ENCODE measurements at regions not wholly inside any gene's neighbourhood (a gene's known extent, or its start where the extent isn't known, plus 50 kb on each side); places are given as distances from the start of the nearest gene placed in this dataset.

DNA sequence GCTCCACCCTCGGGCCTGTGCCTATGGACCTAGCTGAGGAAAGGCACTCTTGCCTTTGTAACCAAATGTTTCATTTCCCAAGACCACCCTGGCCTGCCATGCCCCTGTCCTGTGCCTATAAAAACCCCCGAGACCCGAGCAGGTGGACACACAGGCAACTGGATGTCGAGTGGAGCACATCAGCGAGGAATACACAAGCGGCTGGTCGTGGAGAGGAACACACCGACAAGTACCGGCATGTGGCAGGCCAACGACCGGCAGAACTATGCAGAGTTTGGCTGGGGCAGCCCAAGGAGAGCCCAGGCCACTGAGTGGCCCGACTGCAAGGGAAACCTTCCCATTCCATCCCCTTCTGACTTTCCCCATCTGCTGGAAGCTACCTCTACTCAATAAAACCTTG is 1963.8 kb upstream of the CELF4 start:
- no peak for DNase-seq

DNA sequence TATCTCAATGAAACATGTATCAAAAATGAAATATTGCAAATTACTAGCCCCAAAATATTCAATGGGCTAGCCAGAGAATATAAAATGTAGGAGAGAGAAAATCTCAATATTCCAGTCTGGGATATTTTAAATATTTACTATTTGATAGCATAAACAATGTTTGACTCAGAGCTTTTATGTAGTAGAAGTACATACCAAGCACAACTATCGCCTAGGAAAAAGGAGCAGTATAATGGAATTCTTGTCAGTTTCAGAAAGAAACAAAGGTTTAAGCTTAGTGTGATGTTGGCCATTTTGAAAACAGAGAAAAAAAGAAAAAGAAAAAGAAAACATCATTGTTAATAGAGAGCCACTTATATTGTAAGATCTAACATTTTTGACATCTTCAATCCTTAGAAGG is 1961.9 kb upstream of the CELF4 start:
- no peak for DNase-seq

DNA sequence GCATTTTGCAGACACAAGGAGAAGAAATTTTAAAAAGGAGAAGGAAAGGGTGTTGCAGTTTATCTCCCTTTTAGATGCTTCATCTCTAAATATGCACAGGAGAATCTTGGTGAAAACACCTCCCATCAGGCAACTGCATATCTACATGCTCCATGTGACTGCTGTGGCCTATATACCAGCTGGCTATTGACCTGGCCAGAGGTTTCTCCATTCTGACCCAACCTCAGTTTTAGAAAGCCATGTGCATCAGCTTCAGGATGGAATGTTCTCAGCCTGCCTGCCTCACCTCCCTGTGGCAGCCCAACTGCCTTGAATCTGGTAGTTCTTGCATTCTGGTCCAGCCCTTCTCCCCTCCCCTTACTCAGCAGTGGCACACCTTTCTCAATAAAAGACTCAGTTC is 1958.8 kb upstream of the CELF4 start:
- no peak for DNase-seq

DNA sequence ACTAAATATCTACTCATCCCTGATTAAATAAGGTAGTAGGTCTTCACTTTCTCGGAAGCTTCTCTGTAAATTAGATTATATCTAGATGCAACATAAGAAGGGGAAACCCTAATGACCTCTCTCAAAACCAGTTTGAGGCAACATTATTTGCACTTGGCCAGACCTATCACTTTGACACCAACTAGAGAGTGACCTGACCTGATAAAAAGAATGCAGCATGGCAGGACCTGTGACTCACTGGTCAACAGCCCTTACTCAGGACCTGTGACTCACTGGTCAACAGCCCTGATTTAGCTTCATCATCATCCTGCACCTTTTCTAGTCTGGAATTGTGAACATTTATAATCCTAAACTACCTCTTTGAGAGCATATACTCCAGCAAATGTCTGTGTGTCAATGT is 1957.7 kb upstream of the CELF4 start:
- no peak for DNase-seq

DNA sequence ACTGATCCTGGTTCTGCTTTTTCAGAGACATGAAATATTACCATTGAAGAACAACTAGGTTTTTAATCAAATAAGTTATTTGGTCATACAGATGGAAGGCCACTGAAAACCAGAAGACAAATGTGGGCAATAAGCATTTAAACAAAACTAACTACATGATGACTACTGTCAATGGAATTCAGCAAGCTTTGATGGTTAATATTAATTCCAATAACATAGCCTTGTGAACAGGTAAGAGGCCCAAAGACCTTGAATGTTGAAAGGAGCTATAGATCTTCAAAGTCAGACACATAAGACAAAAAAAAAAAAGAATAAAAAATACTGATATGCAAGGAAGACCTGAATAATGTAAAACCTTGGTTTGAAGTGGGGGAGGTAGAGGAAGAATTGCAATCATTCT is 1955.6 kb upstream of the CELF4 start:
- DNase-seq = no peak

DNA sequence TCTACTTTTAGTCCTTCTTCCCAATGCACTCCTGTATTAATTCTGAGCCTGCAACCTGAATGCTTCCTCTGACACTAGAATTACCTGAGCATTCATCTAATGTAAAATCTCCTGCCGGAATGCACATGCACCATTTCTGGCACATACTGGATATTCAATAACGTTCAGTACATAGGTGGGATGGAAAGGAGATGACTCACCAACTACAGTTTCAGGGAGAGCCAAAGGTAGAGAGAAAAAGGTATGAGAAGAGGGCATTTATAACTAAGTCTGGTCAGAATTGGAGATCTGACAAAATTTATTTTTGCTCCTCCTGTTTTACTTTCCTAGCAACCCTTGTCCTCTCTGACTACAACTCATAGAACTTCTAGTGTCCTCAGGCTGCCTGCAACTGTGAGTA is 1954.1 kb upstream of the CELF4 start:
- no peak for DNase-seq

DNA sequence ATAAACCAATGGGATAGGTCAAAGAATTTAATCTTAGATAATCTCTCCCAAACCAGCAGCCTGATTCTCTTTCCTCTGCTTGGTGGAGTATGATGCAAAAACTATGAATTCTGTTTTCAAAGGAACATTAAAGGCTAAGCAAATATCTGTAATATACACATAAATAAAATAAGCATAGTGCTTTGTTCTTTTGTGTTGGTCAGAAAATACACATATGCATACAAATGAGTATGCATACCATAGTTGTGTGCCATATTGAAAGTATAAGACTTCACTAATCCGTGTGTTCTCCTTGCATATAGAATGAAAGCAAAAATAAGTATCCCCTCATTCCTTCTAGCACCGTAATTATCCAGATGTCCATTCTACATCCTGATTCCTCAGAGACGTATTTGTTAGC is 1949.7 kb upstream of the CELF4 start:
- no peak for DNase-seq

DNA sequence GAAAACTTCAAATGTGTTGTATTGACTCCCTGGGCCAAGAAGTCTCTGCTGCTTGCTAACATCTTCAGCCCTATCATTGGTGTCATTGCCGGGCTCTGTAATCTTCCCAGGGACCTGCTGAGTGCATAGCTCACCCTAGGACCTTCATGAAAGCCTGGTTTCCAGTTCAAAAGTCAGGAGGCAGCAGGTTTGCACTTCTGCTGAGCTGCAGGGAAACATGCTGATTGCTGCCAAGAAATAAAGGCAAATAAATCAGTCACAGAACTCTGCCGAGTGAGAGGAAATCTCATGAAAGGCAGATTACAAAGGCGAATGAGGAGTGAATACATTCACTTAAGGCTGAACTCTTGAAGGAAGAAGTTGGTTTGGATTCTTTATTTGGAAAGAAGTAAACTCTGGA is 1947.6 kb upstream of the CELF4 start:
- no peak for DNase-seq

DNA sequence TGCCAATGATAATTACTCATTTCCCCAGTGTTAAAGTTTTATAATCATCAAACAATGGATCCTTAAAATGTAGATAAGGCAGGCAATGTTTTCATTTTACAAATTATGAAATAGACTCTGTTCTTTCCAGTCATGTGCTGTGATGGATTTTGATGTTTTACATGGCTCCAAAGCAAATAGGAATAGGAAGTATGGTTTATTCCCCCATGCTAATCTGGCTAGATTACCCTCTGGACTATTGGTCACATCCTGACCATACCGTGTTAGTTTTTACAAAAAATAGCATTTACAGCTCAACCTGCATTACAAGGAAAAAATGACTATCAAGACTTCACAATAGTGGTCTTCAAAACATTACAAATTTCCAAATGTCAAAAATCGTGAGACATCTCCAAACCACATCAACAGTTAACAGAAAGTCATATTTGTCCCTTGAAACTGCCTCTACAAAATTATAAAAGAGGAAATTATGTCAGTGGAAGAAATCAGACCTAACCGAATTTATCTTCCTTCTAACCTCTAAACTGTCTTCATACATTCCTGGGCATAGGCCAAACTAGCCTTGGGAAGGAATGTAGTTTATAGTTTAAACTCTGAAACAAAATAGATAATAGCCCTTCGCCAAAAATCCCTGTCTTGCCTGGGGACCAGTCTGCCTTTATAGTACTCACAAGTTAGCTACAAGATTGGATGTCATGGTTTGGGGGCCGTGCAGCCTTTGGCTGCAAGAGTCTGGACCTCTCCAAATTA is 1941.2 kb upstream of the CELF4 start:
- DNase-seq = no peak

DNA sequence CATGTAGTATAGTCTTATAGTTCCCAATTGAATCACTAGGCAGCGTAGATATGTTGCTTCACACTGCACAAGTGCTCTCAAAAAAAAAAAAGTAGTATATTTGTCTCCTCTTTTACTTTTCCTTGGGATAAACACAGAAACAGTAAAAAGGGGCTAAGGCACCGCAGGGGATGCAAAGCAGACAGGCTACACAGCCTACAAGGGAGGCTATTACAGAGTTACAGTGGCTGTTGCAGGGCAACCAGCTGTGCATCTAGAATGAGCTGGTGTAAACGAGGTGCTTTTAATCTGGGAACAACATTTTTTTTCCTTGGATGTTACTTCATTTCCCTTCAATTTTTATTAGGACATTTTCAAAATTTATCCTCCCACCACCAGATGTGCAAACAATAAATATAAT is 1934.7 kb upstream of the CELF4 start:
- DNase-seq = no peak

DNA sequence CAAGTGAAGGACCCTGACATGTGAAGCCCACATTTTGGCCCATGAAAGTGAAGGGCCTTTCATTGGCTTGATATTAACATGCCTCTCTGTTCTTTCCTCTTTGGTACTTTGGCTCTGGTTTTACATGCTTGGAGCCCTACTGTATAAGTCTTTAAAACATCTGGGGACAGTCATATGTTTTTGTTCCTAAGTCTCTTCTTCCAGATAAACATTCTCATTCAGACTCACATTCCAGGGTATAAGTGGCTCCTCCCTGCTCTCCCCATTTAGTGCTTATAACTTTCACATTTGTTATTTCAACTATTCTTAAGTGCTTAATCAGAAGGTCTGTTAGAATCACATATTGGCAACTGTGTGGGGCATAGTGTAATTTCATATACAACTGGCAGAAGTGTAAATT is 1932.2 kb upstream of the CELF4 start:
- no peak for DNase-seq

DNA sequence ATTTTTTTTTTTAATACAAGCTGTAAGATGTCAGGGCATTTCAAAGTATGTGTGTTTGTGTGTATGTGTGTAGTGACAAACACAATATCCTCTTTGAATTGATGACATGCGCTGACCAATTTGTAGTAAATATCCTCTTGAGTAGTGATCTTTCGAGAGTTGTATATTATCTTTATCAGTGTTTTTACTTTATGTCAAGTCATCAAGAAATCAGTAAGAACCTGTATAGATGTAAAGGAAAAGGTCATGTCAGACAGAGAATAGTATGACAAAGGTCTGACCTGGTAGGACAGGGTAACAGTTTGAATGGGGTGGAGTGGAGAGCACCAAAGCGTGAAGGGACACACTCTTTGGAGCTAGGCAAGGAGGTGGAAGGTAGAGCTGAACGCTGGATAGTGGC is 1931.4 kb upstream of the CELF4 start:
- no peak for DNase-seq

DNA sequence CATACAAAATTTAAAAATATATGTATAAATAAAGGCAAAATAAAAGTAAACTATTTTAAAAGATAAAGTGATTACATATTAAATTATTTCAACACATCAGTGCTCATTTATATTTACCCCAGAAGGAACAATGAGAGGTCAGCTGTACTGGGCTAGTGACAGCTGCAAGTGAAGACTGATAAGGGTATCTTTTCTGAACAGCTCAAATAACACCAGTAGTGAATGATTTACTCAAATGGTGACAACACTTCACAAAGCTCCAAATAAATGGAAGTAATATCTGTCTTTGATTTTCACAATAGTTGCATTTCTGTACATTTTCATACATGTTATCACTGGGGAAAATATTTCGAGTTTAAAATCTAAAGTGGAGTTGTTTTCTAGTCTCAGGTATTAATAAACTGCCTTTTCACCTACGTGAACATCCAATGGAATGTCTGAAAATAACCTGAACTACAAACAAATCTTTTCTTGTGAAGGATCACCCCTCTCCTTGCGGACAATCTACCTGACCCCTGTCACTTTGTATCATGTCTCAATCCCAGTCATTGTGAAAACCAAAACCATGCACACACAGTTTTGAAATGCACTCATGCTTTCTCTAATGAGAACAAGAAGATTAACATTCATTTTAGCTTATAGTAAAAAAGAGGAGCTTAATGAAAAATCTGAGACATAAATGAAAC is 1928.8 kb upstream of the CELF4 start:
- DNase-seq = no peak

DNA sequence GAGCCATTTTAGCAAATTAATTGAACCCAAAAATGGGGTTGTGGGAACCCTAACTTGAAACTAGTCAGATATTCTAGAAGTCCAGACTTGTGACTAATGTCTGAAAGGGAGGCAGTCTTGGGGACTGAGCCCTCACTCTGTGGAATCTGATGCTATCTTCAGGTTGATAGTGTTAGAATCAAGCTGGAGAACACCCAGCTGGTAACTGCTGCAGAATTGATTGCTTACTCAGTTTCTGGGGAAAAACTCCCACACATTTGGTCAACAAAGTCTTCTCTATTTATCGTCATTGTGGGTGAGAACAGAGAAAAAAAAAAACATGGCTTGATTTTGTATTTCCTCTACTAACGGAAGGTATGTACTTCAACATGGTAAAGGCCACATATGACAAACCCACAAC is 1925.8 kb upstream of the CELF4 start:
- DNase-seq = no peak

DNA sequence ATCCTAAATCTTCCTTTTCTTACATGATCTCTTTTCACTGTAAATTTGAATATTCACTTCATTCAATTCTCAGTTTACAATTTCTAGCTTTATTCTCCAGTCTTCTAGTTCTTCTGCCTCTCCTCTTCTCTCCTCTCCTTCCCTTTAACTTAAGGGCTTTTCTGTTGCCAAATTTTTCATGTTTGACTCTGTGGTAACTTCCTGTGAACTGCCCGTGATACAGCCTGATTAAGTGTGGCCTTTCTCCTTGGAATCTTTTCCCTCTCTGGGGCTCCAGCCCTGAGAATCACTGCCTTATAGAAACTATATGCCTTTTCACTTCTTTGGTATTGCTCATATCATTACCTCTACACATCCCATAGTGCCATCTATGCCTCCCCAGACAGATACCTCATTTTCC is 1923.8 kb upstream of the CELF4 start:
- no peak for DNase-seq

DNA sequence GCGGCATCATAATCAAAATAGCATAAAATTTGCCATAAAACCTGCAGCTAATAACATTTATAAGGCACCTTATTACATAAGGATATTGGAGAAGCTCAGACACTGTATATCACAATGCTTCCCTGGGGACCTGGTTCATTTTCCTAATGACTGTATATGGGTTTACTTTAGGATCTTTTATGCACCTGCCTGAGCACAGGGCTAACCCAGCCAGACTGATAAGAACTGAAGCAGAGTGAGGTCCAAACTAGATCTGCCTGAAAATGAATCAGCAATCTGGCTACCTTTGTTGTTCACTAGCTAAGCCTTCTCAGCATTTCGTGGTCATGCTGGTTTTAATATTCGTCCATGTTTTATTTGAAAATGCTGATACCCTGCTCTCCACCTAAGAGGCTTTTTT is 1922.3 kb upstream of the CELF4 start:
- DNase-seq = no peak

DNA sequence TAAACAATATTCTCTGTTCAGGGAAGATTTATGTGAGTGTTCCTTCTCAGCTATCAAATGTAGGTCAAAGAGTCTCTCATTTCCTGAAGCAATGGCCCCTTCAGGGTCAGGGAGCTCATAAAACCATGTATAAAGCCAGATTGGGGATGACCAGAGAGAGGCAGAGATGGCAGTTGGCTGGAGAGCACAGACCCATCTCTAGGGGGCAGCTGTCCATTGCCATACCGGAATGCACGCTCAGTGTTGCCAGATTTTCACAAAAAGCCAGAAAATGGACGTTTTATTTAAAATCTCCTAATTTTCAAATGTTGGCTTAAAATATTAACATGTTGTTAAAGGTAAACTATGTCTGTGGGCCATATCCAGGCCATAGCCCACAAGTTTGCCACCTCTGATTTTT is 1920.7 kb upstream of the CELF4 start:
- no peak for DNase-seq

DNA sequence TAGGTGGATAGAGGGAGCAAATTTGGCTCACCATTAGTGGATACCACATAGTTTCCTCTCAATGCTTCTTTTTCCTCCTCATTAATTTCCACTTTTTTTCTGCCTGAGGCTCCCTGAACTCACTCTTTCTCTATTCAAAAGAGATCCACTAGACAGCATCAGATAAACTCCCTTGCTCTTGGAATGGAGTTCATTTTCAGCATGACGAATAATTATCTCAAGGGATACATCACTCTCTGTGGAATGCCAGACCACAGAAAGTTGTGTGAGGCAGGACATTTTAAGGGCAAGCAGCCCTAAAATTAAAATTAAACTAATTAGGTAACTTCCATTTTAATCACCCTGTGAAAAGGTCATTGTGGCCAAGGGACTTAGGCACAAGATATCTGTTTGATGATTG is 1920.1 kb upstream of the CELF4 start:
- no peak for DNase-seq

DNA sequence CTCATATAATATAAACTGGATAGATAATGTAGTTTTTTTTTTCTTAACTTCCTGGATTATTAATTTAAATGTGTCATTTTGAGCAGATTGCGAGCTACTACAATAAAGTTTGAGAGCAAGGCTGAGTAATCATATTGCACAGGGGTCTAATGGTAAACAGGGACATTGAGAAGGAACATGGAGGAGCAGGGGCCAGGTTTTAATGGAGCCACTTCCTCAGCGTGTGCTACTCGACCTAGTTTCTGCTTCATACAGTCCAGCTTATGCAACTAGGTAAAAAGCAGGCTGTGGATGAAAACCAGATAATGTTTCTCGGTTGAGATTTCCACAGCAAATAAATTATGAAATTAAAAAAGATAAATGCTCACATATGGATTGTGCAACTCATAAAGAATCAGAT is 1915.7 kb upstream of the CELF4 start:
- no peak for DNase-seq

DNA sequence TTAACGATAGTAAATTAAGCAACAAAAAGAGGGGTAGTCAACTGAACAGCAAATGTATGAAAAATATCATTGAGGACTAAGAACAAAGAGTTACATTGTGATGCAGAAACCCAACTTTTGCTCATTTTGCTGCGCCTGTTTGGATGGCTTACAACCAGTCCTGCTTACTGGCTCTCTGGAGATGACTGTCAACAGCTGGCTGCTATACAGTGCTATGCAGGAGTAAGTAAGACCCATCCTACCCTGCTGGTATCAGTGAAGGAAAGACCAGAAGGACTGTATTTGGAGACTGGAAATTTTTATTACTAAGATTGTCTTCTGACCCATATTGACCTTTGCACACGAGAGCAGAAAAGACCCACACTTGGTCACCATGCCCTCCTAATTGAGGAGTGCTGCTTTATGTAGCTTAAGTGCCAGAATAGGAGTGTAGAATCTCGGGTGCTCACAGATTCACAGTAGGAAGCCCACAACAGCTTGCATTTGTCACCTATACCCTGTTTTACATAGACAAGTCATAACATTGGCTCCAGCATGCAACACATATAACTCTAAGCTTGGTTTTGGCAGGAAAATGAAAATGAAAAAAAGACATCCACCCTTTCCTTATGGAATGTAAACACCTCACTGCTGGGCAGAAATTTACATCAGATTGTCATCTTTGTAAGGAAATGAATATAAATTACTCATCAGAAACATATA is 1915.0 kb upstream of the CELF4 start:
- DNase-seq = peak; percentile 16

DNA sequence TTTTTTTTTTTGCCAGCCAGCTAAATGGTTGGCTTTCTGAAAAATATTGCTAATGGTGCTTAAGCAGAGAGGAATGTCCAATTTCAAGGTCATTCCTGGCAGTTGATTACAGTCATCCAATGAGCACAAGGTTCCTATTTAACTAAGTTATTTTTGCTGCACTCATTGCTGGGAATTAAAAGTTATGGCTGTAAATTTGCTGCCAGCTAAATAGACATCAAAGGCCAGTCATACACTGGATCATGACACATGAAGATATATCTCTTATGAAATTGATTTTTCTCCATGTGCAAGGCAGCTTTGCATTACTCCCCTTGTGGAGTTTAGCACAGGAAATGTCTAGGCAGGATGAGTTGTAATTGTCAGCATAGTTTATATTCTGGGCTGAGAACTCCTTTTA is 1898.4 kb upstream of the CELF4 start:
- DNase-seq = no peak

DNA sequence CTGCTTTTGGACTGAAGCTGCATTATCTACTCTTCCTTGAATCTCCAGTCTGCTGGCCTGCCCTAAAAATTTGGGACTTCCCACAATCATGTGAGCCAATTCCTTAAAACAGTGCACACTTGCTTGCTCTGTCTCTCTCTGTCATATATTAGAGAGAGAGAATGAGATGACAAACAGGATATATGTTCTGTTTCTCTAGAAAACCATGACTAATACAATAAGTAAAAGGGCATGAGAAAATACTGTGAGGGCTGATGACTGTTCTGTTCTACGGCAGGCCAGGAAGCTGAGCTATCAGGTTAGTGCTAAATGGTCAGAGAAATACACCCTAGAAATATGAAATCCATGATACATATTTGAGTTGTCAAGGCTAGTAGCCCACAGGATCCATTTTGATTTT is 1896.8 kb upstream of the CELF4 start:
- DNase-seq = no peak

DNA sequence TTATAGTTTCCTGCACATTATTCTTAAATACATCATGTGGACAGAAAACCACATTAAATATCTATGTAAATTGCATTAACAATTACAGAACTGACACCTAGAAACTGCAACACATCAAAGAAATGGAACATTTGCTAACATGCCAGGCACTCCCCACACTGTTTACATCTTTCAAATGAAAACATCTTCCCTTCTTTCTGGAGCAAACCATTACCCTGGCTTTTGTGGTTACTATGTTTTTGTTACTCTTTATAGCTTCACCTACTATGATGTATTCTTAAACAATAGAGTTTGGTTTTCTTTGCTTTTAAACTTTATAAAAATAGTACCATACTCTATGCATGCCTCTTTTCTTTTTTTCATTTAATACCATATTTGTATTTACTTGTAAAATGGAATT is 1894.5 kb upstream of the CELF4 start:
- DNase-seq = no peak

DNA sequence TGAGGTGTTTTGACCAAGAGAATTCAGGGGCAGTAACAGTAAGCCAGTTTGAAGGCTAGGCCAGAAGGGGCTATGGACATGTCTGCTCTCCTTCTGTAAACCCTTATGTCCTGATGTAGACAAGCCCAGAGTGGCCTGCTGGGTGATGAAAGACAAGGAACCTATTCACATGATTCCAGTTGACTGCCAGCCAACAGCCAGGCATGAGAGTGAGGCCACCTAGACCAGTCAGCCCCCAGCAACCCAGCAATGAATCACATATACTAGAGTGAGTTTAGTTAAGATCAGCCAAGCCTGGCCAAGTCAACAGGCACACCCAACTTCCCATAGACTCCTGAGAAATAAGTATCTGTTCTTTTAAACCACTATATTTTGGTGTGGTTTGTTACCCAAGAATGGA is 1889.7 kb upstream of the CELF4 start:
- no peak for DNase-seq

All from NCI-H1694 (cell line).